ENCODE measurements at regions not wholly inside any gene's neighbourhood (a gene's known extent, or its start where the extent isn't known, plus 50 kb on each side); places are given as distances from the start of the nearest gene placed in this dataset.

- POLR2A ChIA-PET, result interaction anchor here (0.6 kb wide), 1 partner anchor 429 kb away, joined by 3 read pairs; no protein-coding TSS in a partner anchor
- Histone ChIP-seq H3K9ac (ENCODE audit: insufficient read depth in 1 of 2, low read depth in 2 of 2, low read length in 2 of 2) (no peak overlapping the region), H3K27ac (ENCODE audit: extremely low read depth, low read depth, low read length) (no peak overlapping the region), H3K4me3 (no peak overlapping the region), H3K36me3 (ENCODE audit: control insufficient read depth, insufficient read depth, low read length) (no peaks in the 10 kb centered on the region), H3K9me1 (ENCODE audit: control insufficient read depth, insufficient read depth, low read length) (no peaks in the 10 kb centered on the region), H2AFZ (ENCODE audit: low read depth, low read length) (no peak overlapping the region), H3K4me1 (replicated peaks in 1 of 2; ENCODE audit: control insufficient read depth in 2 of 2, insufficient read depth in 2 of 2, low read length in 2 of 2) (no peaks in the 10 kb centered on the region), H3K79me2 (ENCODE audit: control insufficient read depth, insufficient read depth, low read length) (no peaks in the 10 kb centered on the region), H3K4me2 (ENCODE audit: insufficient read depth, low read length) (no peak overlapping the region), H4K20me1 (replicated peaks; ENCODE audit: control insufficient read depth, insufficient read depth, low read length) (no peaks in the 10 kb centered on the region), H3K9me3 (replicated peaks; ENCODE audit: control insufficient read depth, insufficient read depth, low read depth, low read length) (no peaks in the 10 kb centered on the region), H3K27me3 (ENCODE audit: control insufficient read depth in 2 of 2, insufficient read depth in 2 of 2, low read length in 2 of 2) (no peaks in the 10 kb centered on the region)
- no peak for TF ChIP-seq GATA2 (CRISPR knock-in tag; IDR thresholded peaks at IDR 0.05)
- TF ChIP-seq ESRRA (IDR thresholded peaks at IDR 0.05; ENCODE audit: borderline replicate concordance, low read depth), result no peak
- TF ChIP-seq ZNF695 (CRISPR knock-in tag; IDR thresholded peaks at IDR 0.05), result no peak
- TF ChIP-seq ATF2 (CRISPR knock-in tag; IDR thresholded peaks at IDR 0.05), result no peak
- TF ChIP-seq SMARCB1 (IDR thresholded peaks at IDR 0.05; ENCODE audit: insufficient read length, low read depth), result no peak
- no peak for TF ChIP-seq DNMT1 (IDR thresholded peaks at IDR 0.05)
- TF ChIP-seq SMARCC2 (IDR thresholded peaks at IDR 0.05; ENCODE audit: low read depth), result no peak
- TF ChIP-seq ZNF384 (IDR thresholded peaks at IDR 0.05; ENCODE audit: low read depth, low read length), result no peak
- no peak for TF ChIP-seq HDAC1 (IDR thresholded peaks at IDR 0.05)
- no peak for TF ChIP-seq SIX5 (IDR thresholded peaks at IDR 0.05; ENCODE audit: borderline replicate concordance in 1 of 2, insufficient read depth in 1 of 2, low read depth in 1 of 2, low read length in 2 of 2)
- no peak for TF ChIP-seq OTX1 (CRISPR knock-in tag; IDR thresholded peaks at IDR 0.05)
- TF ChIP-seq CBX8 (IDR thresholded peaks at IDR 0.05; ENCODE audit: borderline replicate concordance, extremely low read depth, low read depth, low read length, poor library complexity, severe bottlenecking), result no peak
- TF ChIP-seq ID3 (CRISPR knock-in tag; IDR thresholded peaks at IDR 0.05), result no peak
- TF ChIP-seq ID3 (tag; IDR thresholded peaks at IDR 0.05), result no peak
- TF ChIP-seq TFAP4 (CRISPR knock-in tag; IDR thresholded peaks at IDR 0.05; ENCODE audit: borderline replicate concordance), result no peak
- no peak for TF ChIP-seq ZNF830 (CRISPR knock-in tag; IDR thresholded peaks at IDR 0.05)
- TF ChIP-seq NCOA4 (IDR thresholded peaks at IDR 0.05; ENCODE audit: partially characterized antibody), result no peak
- WGBS (ENCODE audit: insufficient coverage, low coverage, missing lambda C conversion rate), result 0% methylated on average over 3 of the region's 3 CpGs
- no peak for DNase-seq (ENCODE audit: extremely low read depth in 1 of 4, low spot score in 3 of 4)
- in situ Hi-C loops (cut with MboI) (no loop called here), intact Hi-C loops (cut with micrococcal nuclease) (no loop called here)
- CTCF ChIA-PET (ENCODE audit: low intra/inter-chr PET ratio), result no interaction called here
- no peak for ATAC-seq
- no peak for FAIRE-seq
- no TSS peak for BruUV-seq (replicated peaks)
These were observed 167.7 kb downstream of the PAPSS1 start for GRCh38 chr4:107552306-107552705.

Measured in K562 (cell line).